ENCODE measurements at regions not wholly inside any gene's neighbourhood (a gene's known extent, or its start where the extent isn't known, plus 50 kb on each side); places are given as distances from the start of the nearest gene placed in this dataset.

GRCh38 chr4:151952711-151953254 is 192.0 kb upstream of the GATB start:
- Histone ChIP-seq H3K23me2 (ENCODE audit: insufficient read length, low read depth, low read length, poor library complexity, severe bottlenecking) (no peaks in the 10 kb centered on the region), H3K18ac (ENCODE audit: insufficient read length, low read depth, low read length) (no peak overlapping the region), H3K9me3 (ENCODE audit: control insufficient read depth, low read depth, low read length) (no peaks in the 10 kb centered on the region), H4K8ac (replicated peaks; ENCODE audit: insufficient read length, low read depth, low read length) (no peak overlapping the region), H2AK5ac (ENCODE audit: insufficient read length, low read length) (no peak overlapping the region), H2BK5ac (ENCODE audit: insufficient read length, low read length) (no peak overlapping the region), H3K4me1 (ENCODE audit: insufficient read depth, low read length) (no peaks in the 10 kb centered on the region; the same call in 1 of the 2 replicates), H4K5ac (ENCODE audit: insufficient read length, low read depth, low read length) (no peak overlapping the region), H3K27ac (ENCODE audit: insufficient read length, low read depth, low read length) (no peak overlapping the region), H3K79me1 (ENCODE audit: insufficient read depth, low read depth, low read length, poor library complexity, severe bottlenecking) (no peaks in the 10 kb centered on the region), H3K14ac (ENCODE audit: insufficient read depth, low read length) (no peak overlapping the region), H4K20me1 (ENCODE audit: control insufficient read depth, insufficient read depth, insufficient read length) (no peaks in the 10 kb centered on the region), H2AFZ (ENCODE audit: low read length) (no peak overlapping the region), H2BK12ac (ENCODE audit: insufficient read length, low read depth, low read length) (no peak overlapping the region), H3K79me2 (ENCODE audit: insufficient read depth, low read length) (no peaks in the 10 kb centered on the region), H2BK20ac (ENCODE audit: low read depth, low read length, poor library complexity, severe bottlenecking) (no peak overlapping the region), H3T11ph (ENCODE audit: low read length) (no peak overlapping the region), H3K4me2 (ENCODE audit: insufficient read depth, insufficient read length, low read length) (no peak overlapping the region), H3K23ac (ENCODE audit: insufficient read length, low read depth, low read length) (no peak overlapping the region), H3K27me3 (ENCODE audit: insufficient read depth, low read length) (no peaks in the 10 kb centered on the region), H3K56ac (ENCODE audit: insufficient read length, low read depth, low read length) (no peak overlapping the region), H4K91ac (ENCODE audit: insufficient read length, low read depth, low read length) (no peak overlapping the region), H2BK120ac (ENCODE audit: low read depth, low read length, poor library complexity, severe bottlenecking) (no peak overlapping the region), H2BK15ac (ENCODE audit: low read depth, low read length) (no peak overlapping the region), H3K4ac (ENCODE audit: low read depth, low read length) (no peak overlapping the region), H3K9ac (ENCODE audit: extremely low read depth, insufficient read length, low read length) (no peak overlapping the region)
- Mint-ChIP-seq H3K27me3 (ENCODE audit: low read depth) (peaks cover 2% of the 10 kb centered on the region), H3K27ac (no peak overlapping the region), H3K9me3 (peaks cover 10% of the 10 kb centered on the region in 2 experiments), H3K4me1 (peaks cover 19 to 20% of the 10 kb centered on the region in 2 experiments), H3K4me3 (no peak overlapping the region), H3K36me3 (ENCODE audit: insufficient read depth in 1 of 3, low read depth in 3 of 3) (peaks cover 3 to 9% (median 3%) of the 10 kb centered on the region in 3 experiments; a peak in 5 of 7 replicates)
- DNase-seq, result no peak
- no CpG with 5 or more reads among the region's 6 CpGs for WGBS (ENCODE audit: extremely low coverage, insufficient read length, low lambda C conversion rate)
- TF ChIP-seq CTCF (conservative IDR thresholded peaks at IDR 0.05), result no peak
